Transverse colon (tissue), 4 donors: ENCODE measurements at regions not wholly inside any gene's neighbourhood (a gene's known extent, or its start where the extent isn't known, plus 50 kb on each side); places are given as distances from the start of the nearest gene placed in this dataset.

Experiments
- EP300 ChIP-seq: sonication (generic); formaldehyde crosslinking; IDR thresholded peaks from one replicate; pipeline ENCODE4 v1.6.1; 2017; ENCODE audit warnings: antibody characterized with exemption, low read depth
- POLR2A ChIP-seq: fragments of 450-650 bp; IDR thresholded peaks from one replicate; pipeline ENCODE4 v1.6.1; 2016; ENCODE audit warnings: antibody characterized with exemption, mild to moderate bottlenecking, moderate library complexity
- POLR2AphosphoS5 ChIP-seq, 3 donors: sonication (generic); formaldehyde crosslinking; IDR thresholded peaks; one replicate each; pipeline ENCODE4 v1.6.1; 2016; ENCODE audit warnings: antibody characterized with exemption in 3 of 3
- TF ChIP-seq, protein P1 (sequence below), 5 experiments: fragments of 200-600 bp in 3 of 5; fragments of 450-650 bp in 2 of 5; sonication (generic) in 3 of 5; IDR thresholded peaks; 1 replicate in 2 of 5; 2 replicates in 3 of 5; pipeline ENCODE4 v1.5.1; 2016 to 2017; ENCODE audit warnings: antibody characterized with exemption in 5 of 5, inconsistent platforms in 3 of 5, mild to moderate bottlenecking in 2 of 5, moderate library complexity in 1 of 5

DNA sequence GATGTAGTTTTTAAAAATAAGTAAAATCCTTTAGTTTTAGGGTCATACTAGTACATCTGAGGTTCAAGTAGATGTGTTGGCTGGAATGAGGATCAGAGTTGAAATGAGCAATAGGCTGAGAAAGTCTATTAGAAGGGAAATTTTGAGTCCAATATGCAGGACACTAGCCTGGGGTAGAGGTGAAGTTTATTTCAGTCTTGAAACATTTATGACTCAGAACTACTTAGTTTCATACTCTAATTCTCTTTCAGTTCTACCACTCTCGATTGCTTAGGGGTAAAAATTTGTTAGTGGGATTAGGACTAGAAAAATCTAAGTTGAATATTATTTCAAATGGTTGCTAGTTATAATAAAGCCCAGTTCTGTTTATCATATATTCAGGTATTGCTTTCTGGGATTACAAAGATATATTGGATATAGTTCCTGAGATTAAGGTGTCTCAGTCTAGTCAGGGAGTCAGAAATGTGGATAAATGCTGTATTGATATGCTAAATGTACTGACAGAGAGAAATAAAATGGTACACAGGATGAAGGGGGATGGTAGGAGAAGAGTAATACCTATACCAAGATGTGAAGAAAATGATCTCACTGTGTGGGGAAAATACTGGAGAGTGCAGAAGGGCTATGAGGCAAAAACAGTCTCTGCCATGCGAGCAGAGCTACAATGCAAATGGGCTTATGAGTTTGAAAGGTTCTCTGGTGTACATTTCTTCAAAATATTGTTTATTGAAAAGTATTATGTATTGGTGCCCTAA lies 395.8 kb upstream of the FBXO33 start:
- TF ChIP-seq, protein P1, sequence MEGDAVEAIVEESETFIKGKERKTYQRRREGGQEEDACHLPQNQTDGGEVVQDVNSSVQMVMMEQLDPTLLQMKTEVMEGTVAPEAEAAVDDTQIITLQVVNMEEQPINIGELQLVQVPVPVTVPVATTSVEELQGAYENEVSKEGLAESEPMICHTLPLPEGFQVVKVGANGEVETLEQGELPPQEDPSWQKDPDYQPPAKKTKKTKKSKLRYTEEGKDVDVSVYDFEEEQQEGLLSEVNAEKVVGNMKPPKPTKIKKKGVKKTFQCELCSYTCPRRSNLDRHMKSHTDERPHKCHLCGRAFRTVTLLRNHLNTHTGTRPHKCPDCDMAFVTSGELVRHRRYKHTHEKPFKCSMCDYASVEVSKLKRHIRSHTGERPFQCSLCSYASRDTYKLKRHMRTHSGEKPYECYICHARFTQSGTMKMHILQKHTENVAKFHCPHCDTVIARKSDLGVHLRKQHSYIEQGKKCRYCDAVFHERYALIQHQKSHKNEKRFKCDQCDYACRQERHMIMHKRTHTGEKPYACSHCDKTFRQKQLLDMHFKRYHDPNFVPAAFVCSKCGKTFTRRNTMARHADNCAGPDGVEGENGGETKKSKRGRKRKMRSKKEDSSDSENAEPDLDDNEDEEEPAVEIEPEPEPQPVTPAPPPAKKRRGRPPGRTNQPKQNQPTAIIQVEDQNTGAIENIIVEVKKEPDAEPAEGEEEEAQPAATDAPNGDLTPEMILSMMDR (IDR thresholded peaks at IDR 0.05): no peak
- no peak for TF ChIP-seq POLR2A
- TF ChIP-seq POLR2AphosphoS5 (IDR thresholded peaks at IDR 0.05): no peak
- TF ChIP-seq EP300: no peak
